RKO (cell line): ENCODE measurements at regions not wholly inside any gene's neighbourhood (a gene's known extent, or its start where the extent isn't known, plus 50 kb on each side); places are given as distances from the start of the nearest gene placed in this dataset.
"Not testable (repeated sequence)": the region's sequence is repeated elsewhere in the genome, so short reads cannot be mapped to it uniquely, and the experiment has no call there.

Experiments
- DNase-seq: peaks from one replicate; pipeline ENCODE4 v3.0.0-alpha.2; 2016; ENCODE audit warnings: low spot score

- DNase-seq, result no peak
Observed at GRCh38 chr10:108684431-108684830, 1238.9 kb downstream of the XPNPEP1 start.

GRCh38 chr10:108673741-108674140, 1249.6 kb downstream of the XPNPEP1 start:
- DNase-seq, result no peak

DNA sequence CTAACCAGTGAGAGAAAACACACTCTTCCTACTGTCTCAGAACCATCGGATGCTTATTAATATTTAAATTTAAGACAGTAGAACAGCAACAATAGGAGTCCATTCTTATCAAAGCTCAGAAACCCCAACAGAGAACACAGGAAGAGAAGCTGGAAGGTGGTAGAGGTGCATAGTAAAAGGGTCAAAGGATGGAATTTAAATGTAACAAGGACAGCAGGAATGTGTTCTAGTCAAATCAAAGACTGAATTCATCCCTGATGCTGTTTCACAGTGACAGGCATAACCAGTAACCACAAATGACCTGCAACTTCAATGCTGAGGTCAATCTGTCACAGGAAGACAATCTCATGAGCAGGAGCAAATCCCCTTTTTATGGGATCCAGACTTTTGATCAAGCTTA, 1259.7 kb downstream of the XPNPEP1 start:
- DNase-seq, result no peak

- no peak for DNase-seq
Observed at GRCh38 chr10:108662975-108663374, 1260.3 kb downstream of the XPNPEP1 start.

DNA sequence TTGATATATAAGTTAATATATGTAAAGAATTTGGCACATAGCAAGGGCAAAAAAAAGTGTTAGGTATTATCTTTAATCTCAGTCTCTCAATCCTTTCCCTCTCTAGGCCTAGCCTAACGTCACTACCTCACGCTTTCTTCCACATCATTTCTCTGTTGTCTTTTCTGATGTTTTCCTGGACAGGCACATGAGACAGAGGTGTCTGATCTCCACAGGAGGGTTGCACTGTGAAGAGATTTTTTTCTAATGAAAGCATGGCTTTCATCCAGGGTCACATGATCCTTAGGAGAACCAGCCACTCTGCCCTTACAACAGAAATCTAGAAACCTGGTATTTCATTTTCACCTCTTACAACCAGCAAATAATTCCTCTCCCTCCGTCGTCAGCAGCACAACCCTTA, 1268.3 kb downstream of the XPNPEP1 start:
- DNase-seq, result no peak

GRCh38 chr10:108653531-108653930, 1269.8 kb downstream of the XPNPEP1 start:
- no peak for DNase-seq

DNA sequence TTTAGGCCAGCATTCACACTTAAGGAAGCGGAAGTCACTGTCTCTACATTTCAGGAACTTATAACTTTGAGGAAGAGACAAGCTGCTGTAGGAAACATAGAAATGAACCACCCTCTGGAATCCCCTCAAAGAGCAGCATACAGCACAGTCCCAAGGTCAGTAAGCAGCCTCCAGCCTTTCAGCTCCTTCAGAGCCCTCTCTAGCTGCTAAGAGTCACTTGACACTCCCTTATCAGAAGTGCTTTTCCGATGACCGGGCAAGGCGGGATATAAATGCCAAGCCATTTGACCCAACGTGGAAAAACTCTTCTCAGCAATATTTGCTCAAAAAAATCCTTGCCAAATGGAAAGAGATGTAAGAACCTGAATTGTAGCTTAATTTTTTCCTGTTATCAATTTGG, 1284.3 kb downstream of the XPNPEP1 start:
- no peak for DNase-seq

- DNase-seq, result no peak
Observed at GRCh38 chr10:108638225-108638624, 1285.1 kb downstream of the XPNPEP1 start.

- DNase-seq, result no peak
Observed at GRCh38 chr10:108633046-108633445, 1290.3 kb downstream of the XPNPEP1 start.

GRCh38 chr10:108632144-108632543, 1291.2 kb downstream of the XPNPEP1 start:
- no peak for DNase-seq

GRCh38 chr10:108631332-108631731, 1292.0 kb downstream of the XPNPEP1 start:
- no peak for DNase-seq

- no peak for DNase-seq
Observed at GRCh38 chr10:108629834-108630233, 1293.5 kb downstream of the XPNPEP1 start.

- DNase-seq, result no peak
Observed at GRCh38 chr10:108624052-108624451, 1299.3 kb downstream of the XPNPEP1 start.

DNA sequence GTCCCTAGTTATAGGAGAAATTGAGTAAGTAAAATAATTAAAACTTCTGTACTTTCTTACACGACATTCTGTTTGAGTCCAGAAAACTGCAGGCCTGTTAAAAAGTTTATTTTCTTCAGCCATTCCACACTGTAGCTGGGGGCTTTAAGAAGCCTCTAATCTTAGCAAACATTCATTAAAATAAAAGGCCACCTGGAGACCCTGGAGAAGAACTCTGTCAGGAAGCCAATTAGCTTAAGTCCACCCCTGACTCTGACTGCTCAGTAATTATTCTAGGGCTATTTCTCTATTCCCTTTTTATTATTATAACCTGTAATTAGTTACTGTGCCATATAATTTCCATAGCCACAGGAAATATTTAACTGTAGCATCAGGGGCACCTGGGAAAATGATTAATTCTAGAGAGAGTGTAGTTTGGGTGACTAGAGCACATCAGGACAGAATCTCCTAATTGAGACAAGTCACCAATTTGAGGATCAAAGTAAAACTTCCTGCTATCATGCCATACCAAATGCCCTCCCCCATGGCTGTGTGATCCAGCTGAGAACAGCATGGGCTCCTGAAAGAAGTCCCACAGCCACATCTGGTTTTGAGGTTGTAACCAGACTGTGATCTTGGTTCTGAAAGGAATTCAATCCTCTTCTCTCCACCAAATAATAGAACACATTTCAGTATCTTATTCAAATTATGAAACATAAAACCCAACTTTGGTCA, 1302.3 kb downstream of the XPNPEP1 start:
- no peak for DNase-seq

DNA sequence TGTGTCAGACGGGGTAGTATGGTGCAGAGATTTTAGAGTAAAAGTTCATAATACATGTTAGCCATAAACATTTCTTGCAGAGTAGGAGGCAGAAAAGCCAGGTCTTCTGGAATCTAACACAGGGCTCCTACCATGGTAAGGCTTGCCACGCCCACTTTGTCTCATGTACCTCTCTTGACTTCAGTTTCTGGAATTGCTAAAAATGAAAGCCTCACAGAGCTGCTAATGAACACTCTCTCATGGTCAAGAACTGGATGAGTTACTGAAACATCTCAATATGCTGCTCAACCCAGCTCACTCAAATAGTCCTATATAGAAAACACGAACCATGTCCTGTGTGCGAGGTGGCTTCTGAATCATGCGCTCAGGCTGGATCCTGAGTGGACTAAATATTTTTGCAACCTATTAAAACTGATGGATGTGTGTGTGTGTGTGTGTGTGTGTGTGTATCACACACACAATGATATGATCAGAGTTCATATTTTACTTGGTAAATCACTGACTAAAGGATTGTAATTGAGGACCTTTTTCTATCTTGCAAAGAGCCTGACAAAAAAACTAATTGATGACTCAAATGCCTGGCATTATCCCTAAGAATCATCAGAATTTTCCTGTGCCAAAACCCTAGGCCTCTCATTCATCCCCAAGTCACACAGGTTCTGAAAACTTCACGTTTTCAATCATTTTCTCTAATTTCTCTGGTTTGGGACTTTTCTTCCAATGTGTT, 1306.6 kb downstream of the XPNPEP1 start:
- DNase-seq, result no peak

GRCh38 chr10:108615576-108616320, 1307.6 kb downstream of the XPNPEP1 start:
- DNase-seq, result no peak

- no peak for DNase-seq
Observed at GRCh38 chr10:108612485-108612884, 1310.8 kb downstream of the XPNPEP1 start.

DNA sequence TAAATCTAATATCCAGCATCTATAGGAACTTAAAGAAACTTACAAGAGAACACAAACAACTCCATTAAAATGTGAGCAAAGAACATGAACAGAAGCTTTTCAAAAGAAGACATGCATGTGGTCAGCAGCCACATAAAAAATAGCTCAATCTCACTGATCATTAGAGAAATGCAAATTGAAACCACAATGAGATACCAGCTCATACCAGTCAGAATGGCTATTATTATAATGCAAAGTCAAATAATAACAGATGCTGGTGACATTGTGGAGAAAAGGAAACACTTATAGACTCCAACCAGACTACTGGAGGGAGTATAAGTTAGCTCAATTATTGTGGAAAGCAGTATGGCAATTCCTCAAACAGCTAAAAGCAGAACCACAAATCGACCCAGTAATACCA, 1314.5 kb downstream of the XPNPEP1 start:
- no peak for DNase-seq

GRCh38 chr10:108601851-108602250, 1321.5 kb downstream of the XPNPEP1 start:
- no peak for DNase-seq

- not testable (repeated sequence) for DNase-seq
Observed at GRCh38 chr10:108600511-108600910, 1322.8 kb downstream of the XPNPEP1 start.

DNA sequence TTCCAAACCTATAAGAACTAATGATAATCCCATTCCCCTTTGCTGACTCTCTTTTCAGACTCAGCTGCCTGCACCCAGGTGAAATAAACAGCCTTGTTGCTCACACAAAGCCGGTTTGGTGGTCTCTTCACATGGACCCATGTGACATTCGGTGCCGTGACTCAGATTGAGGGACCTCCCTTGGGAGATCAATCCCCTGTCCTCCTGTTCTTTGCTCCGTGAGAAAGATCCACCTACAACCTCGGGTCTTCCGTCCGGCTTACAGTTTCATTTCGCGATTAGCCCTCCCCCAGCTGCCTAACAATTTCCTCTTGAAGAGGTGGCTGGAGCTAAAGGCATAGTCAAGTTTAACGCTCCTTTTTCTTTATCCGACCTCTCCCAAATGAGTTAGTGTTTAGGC, 1324.0 kb downstream of the XPNPEP1 start:
- DNase-seq, result not testable (repeated sequence)

GRCh38 chr10:108598831-108599230, 1324.5 kb downstream of the XPNPEP1 start:
- no peak for DNase-seq

GRCh38 chr10:108598320-108598695, 1325.0 kb downstream of the XPNPEP1 start:
- no peak for DNase-seq
